ENCODE measurements at regions not wholly inside any gene's neighbourhood (a gene's known extent, or its start where the extent isn't known, plus 50 kb on each side); places are given as distances from the start of the nearest gene placed in this dataset.

GRCh38 chr5:2588850-2589501 lies 162.5 kb downstream of the IRX2 start:
- no peak for TF ChIP-seq CTCF (conservative IDR thresholded peaks at IDR 0.05; ENCODE audit: low read length)
- no peak for TF ChIP-seq EZH2phosphoT487 (IDR thresholded peaks at IDR 0.05; ENCODE audit: borderline replicate concordance)

Data from Loucy (cell line).